ENCODE measurements at regions not wholly inside any gene's neighbourhood (a gene's known extent, or its start where the extent isn't known, plus 50 kb on each side); places are given as distances from the start of the nearest gene placed in this dataset.

DNA sequence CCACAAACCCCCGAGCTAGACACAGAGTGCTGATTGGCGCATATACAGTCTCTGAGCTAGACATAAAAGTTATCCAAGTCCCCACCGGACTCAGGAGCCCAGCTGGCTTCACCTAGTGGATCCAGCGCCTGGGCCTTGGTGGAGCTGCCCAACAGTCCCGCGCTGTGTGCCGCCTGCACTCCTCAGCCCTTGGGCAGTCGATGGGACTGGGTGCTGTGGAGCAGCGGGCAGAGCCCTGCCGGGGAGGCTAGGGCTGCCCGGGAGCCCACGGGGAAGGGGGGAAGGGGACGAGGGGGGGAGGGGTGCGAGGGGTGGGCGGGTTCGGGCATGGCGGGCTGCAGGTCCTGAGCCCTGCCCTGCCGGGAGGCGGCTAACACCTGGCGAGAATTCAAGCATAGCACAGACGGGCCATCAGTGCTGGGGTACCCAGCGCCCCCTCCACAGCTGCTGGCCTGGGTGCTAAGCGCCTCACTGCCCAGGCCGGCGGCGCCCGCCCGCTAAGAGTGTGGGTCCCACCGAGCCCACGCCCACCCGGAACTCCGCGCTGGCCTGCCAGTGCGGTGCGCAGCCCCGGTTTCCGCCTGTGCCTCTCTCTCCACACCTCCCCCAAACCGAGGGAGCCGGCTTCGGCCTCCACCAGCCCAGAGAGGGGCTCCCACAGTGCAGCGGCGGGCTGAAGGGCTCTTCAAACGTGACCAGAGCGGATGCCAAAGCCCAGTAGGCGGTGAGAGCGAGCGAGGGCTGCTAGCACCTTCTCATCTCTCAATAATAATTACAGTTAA, 391.2 kb upstream of the NUDT12 start:
- Histone ChIP-seq H3K9ac (ENCODE audit: extremely low read depth, low read length, poor library complexity, severe bottlenecking) (no peak overlapping the region), H3K9me3 (ENCODE audit: control insufficient read depth, low read length) (peaks cover 29% of the 10 kb centered on the region), H3K27ac (ENCODE audit: low read depth, low read length) (no peak overlapping the region), H3K27me3 (ENCODE audit: control insufficient read depth, insufficient read depth, low read length, poor library complexity, severe bottlenecking) (no peaks in the 10 kb centered on the region), H3K4me3 (ENCODE audit: low read length) (no peak overlapping the region), H3K36me3 (ENCODE audit: control insufficient read depth, insufficient read depth, low read length) (no peaks in the 10 kb centered on the region), H3K4me1 (ENCODE audit: control insufficient read depth, insufficient read depth, low read length) (peaks cover 3% of the 10 kb centered on the region)
- no peaks in the 10 kb centered on the region for H3K36me3 Mint-ChIP-seq (ENCODE audit: low read depth)
- peaks cover 20% of the 10 kb centered on the region for H3K9me3 Mint-ChIP-seq
- H3K27ac Mint-ChIP-seq: no peak overlapping the region
- DNase-seq: no peak
- TF ChIP-seq, protein P1, sequence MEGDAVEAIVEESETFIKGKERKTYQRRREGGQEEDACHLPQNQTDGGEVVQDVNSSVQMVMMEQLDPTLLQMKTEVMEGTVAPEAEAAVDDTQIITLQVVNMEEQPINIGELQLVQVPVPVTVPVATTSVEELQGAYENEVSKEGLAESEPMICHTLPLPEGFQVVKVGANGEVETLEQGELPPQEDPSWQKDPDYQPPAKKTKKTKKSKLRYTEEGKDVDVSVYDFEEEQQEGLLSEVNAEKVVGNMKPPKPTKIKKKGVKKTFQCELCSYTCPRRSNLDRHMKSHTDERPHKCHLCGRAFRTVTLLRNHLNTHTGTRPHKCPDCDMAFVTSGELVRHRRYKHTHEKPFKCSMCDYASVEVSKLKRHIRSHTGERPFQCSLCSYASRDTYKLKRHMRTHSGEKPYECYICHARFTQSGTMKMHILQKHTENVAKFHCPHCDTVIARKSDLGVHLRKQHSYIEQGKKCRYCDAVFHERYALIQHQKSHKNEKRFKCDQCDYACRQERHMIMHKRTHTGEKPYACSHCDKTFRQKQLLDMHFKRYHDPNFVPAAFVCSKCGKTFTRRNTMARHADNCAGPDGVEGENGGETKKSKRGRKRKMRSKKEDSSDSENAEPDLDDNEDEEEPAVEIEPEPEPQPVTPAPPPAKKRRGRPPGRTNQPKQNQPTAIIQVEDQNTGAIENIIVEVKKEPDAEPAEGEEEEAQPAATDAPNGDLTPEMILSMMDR (conservative IDR thresholded peaks at IDR 0.05): no peak
- H3K27me3 Mint-ChIP-seq (ENCODE audit: insufficient read depth): no peaks in the 10 kb centered on the region
- H3K4me3 Mint-ChIP-seq: no peak overlapping the region
- 88 to 93% methylated on average over 11 to 45 of the region's 47 CpGs for WGBS, 2 experiments (ENCODE audit: insufficient coverage in 1 of 2, insufficient read length in 1 of 2)
- H3K4me1 Mint-ChIP-seq: peaks cover 11% of the 10 kb centered on the region

DNA sequence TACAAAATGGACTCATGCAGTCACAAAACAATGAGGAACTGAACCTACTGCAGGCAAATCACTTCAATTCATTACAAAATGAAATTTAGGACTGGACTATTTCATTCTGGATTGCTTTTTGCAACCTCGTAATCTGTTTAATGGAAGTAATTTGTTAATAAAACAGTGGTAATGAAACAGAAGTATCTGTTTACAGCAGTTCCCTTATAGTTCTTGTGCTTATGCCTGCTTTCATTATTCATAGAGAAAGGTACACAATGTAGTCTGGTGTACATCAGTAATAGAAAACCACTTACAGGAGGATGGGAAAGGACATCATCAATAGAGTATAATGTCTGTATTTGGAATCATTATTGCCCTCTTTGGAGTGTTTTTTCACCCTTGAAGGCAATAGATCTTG, 389.2 kb upstream of the NUDT12 start:
- H3K27me3 ChIP-seq (ENCODE audit: control insufficient read depth, insufficient read depth, low read length, poor library complexity, severe bottlenecking): no peaks in the 10 kb centered on the region
- no peak overlapping the region for H3K27ac ChIP-seq (ENCODE audit: low read depth, low read length)
- H3K4me3 Mint-ChIP-seq: no peak overlapping the region
- peaks cover 10% of the 10 kb centered on the region for H3K4me1 Mint-ChIP-seq
- no peak overlapping the region for H3K27ac Mint-ChIP-seq
- no peak overlapping the region for H3K4me3 ChIP-seq (ENCODE audit: low read length)
- H3K36me3 Mint-ChIP-seq (ENCODE audit: low read depth): no peaks in the 10 kb centered on the region
- WGBS, 2 experiments (ENCODE audit: insufficient coverage in 1 of 2, insufficient read length in 1 of 2): 86% methylated on average over 1 of the region's 1 CpG; no CpG with 5 or more reads in 1 of the 2 experiments
- H3K9ac ChIP-seq (ENCODE audit: extremely low read depth, low read length, poor library complexity, severe bottlenecking): no peak overlapping the region
- peaks cover 17% of the 10 kb centered on the region for H3K9me3 ChIP-seq (ENCODE audit: control insufficient read depth, low read length)
- H3K9me3 Mint-ChIP-seq: peaks cover 20% of the 10 kb centered on the region
- TF ChIP-seq, protein P1 (conservative IDR thresholded peaks at IDR 0.05): no peak
- DNase-seq: no peak
- H3K4me1 ChIP-seq (ENCODE audit: control insufficient read depth, insufficient read depth, low read length): peaks cover 3% of the 10 kb centered on the region
- H3K27me3 Mint-ChIP-seq (ENCODE audit: insufficient read depth): no peaks in the 10 kb centered on the region
- no peaks in the 10 kb centered on the region for H3K36me3 ChIP-seq (ENCODE audit: control insufficient read depth, insufficient read depth, low read length)

DNA sequence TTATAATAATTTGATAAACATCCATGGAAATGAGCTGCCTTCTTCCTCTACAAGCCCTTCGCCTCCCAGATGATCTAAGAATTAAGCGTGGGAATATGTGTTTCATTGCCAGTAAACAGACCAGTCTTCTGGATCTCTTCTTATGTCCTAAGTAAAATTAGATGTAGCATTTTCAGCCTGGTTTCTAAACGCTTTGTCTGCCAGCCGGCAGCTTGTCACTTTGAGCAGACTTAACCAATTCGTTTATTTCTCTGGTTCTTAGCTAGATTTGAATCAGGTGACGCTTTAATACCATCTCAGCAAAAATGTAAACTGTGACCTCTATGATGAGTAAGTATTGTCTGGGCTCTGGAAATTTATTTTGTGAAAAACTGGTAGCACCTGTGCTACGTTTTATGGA, 380.6 kb upstream of the NUDT12 start:
- H3K27me3 ChIP-seq (ENCODE audit: control insufficient read depth, insufficient read depth, low read length, poor library complexity, severe bottlenecking): no peaks in the 10 kb centered on the region
- TF ChIP-seq, protein P1 (conservative IDR thresholded peaks at IDR 0.05): no peak
- Mint-ChIP-seq H3K36me3 (ENCODE audit: low read depth) (no peaks in the 10 kb centered on the region), H3K4me3 (no peak overlapping the region), H3K9me3 (no peaks in the 10 kb centered on the region), H3K27me3 (ENCODE audit: insufficient read depth) (no peaks in the 10 kb centered on the region), H3K4me1 (peaks cover 12% of the 10 kb centered on the region), H3K27ac (no peak overlapping the region)
- no peak overlapping the region for H3K4me3 ChIP-seq (ENCODE audit: low read length)
- no peak overlapping the region for H3K27ac ChIP-seq (ENCODE audit: low read depth, low read length)
- DNase-seq: no peak
- peaks cover 5% of the 10 kb centered on the region for H3K4me1 ChIP-seq (ENCODE audit: control insufficient read depth, insufficient read depth, low read length)
- H3K9ac ChIP-seq (ENCODE audit: extremely low read depth, low read length, poor library complexity, severe bottlenecking): no peak overlapping the region
- WGBS, 2 experiments (ENCODE audit: insufficient coverage in 1 of 2, insufficient read length in 1 of 2): 90% methylated on average over 7 of the region's 7 CpGs
- no peaks in the 10 kb centered on the region for H3K36me3 ChIP-seq (ENCODE audit: control insufficient read depth, insufficient read depth, low read length)
- H3K9me3 ChIP-seq (ENCODE audit: control insufficient read depth, low read length): no peaks in the 10 kb centered on the region

Data from endodermal cell (in vitro differentiated cells).